Left colon (tissue), 2 donors: ENCODE measurements at regions not wholly inside any gene's neighbourhood (a gene's known extent, or its start where the extent isn't known, plus 50 kb on each side); places are given as distances from the start of the nearest gene placed in this dataset.
"Not testable (repeated sequence)": the region's sequence is repeated elsewhere in the genome, so short reads cannot be mapped to it uniquely, and the experiment has no call there.

ENCODE experiments used
- ATAC-seq: fragments of 200-7000 bp; cut with Tn5 transposase; one replicate; pipeline ENCODE4 v1.9.1; 2020; ENCODE audit warnings: mild to moderate bottlenecking, moderate library complexity
- DNase-seq, 2 donors: peaks; one replicate each; pipeline ENCODE4 v3.0.0-alpha.2; 2020
- intact Hi-C, 2 donors: fragments of 100-400 bp; cut with DNase I in 1 of 2; cut with micrococcal nuclease in 1 of 2; formaldehyde crosslinking; loops; one replicate each; pipeline versions ENCODE4 v1.11.2 to v1.14.0; 2022; cut with DNase I, micrococcal nuclease
- donor health status: DM: no; HTN: no; CAD: no.
- donor health status: DM: yes; HTN: yes; CAD: no.

DNA sequence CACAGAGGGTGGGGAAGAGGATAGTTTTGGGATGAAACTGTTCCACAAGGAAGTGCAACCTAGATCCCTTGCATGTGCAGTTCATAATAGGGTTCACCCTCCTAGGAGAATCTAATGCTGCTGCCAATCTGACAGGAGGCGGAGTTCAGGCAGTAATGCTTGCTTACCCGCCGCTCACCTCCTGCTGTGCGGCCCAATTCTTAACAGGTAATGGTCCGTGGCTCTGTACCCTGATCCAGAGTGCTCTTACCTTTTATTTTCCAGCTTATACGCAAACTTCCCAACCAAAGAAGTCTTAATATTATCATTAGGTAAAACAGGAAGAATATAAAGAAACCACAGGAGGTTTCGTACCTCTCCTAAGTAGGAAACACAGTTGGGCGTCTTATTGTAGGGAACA is 82.7 kb upstream of the CD302 start:
- ATAC-seq (no peak), DNase-seq (no peak)
- intact Hi-C loops: no loop called here

DNA sequence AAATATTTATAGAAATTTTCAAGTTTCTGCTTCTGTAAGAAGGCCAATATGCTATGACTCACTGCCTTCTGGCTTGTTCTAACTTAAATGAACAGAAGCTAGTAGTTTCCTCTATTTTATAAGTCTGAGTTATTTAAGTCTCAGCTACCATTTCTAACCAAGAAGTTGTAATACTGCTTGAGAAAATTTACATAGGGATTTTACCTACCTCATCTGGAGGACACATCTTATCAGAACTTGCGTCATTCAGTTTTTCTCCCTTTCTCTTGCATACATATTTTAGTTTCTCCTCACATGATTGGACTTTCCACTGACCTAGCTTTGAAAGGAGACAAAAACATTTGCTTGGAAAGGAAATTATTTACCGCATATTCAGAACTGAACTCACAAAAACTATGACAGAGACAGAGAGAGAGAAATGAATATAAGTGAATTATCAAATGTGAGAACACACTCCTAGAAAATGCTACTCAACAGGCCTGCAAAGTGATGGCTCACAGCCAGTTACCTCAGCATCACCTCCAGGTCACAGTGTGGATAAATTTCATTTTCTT is 81.1 kb upstream of the CD302 start:
- intact Hi-C loops: no loop called here
- ATAC-seq: no peak
- DNase-seq: no peak

DNA sequence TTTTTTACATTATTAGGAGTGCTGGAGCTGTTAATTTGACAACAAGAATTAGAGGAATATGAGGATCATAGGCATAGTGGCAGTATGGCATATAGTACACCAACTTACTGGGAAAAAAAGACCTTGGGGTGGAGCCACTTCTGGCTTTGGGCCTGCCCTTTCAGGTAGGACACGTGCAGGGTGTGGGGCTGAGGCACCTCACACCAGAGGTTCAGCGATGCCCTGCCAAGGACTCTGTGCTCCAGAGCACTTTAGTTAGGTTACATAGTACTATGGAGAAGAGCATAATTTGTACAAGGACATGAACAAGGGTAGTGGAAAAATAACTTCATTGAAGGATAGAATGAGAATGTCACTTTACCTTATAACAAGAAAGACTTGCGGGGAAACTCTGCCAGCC is 77.1 kb upstream of the CD302 start:
- DNase-seq (no peak), ATAC-seq (peak; percentile 55)
- intact Hi-C loops: no loop called here

DNA sequence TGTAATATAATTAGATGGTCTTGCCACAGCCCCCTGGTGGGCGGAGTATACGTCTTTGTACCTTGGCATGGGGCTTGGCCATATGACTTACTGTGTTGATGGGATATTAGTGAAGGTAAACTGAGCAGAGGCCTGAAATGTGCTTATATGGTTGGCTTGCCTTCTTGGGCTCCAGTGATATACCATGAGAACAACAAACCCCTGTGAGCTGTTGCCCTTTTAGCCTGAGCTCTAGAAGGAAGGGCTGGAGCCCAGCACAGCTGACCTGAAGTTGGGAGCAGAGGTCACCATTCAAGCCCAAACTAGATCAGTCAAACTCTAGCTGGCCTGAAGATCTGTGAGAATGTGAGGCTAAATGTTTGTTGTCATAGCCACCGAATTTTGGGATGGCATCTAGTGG is 75.2 kb upstream of the CD302 start:
- ATAC-seq: peak; percentile 17
- intact Hi-C loops: no loop called here
- no peak for DNase-seq

DNA sequence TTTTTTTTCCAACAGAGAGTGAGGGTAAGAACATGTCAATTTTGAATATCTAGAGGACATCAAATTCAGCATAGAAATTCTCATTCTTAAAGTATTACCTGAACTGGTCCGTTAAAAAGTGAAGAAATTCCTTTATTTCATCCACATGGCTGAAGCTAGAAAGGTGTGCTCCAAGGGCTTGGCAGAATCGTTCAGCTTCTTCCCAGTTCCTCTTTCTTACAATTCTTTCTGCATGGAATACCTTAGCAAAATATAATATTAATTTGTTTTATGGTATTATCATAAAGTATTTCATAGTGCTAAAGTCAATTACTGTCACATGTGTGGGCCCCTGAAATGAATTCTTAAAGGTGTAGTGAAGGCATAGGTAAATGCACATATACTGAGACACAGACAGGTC is 74.3 kb upstream of the CD302 start:
- intact Hi-C loops: no loop called here
- DNase-seq: no peak
- no peak for ATAC-seq

DNA sequence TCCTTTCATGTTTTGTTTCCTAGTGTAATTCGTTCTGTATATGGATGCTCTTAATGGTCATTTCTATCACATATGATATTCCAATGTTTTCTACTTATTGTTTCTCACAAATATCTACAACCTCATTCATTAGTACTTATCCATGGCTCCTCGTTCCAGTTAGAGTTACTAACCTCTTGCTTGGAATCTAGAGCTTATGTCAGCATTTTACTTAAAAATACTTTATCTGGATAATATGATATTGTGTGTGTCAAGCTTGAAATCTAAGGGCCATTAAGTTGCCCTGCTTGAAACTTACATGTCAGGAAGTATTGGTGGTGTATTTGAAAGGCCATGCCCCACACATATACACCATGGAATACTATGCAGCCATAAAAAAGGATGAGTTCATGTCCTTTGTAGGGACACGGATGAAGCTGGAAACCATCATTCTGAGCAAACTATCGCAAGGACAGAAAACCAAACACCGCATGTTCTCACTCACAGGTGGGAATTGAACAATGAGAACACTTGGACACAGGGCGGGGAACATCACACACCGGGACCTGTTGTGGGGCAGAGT is 70.7 kb upstream of the CD302 start:
- ATAC-seq, intact Hi-C loops, DNase-seq: not testable (repeated sequence)

DNA sequence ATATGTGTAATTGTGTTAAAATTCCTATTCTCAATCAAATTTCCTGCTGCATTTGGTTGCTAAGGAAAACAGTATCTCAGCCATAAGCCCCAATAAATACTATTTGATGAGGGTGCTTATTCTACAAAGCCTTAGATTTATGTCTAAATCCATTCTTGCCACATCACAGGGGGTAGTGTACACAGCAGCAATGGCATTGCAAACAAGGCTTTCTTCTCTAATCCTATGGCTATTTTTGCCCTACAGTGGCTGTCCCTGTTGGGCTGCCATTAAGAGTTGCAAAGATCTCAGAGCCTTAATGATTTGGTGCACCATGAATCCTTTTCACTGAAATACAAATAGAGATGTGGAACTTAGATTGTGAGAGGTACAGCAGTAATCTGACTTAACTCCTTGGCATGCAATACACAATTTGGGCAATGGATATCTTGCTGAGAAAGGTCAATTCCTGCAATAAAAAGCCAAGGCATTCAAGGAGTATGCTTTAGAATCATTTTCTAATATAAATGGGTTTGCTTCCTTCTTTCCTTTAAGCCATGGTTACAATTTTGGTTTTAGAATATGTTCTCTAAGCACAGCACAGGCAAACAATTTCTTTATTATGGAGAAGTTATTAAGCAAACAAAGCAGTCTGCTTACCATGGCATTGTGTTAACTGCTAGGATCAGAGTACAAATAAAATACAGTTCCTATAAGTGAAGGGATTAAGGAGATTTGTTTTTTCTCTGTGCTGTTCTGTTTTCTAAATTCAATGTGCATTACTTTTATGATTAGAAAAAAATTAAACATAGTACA is 69.8 kb upstream of the CD302 start:
- DNase-seq (no peak), ATAC-seq (no peak)
- intact Hi-C loops: no loop called here

DNA sequence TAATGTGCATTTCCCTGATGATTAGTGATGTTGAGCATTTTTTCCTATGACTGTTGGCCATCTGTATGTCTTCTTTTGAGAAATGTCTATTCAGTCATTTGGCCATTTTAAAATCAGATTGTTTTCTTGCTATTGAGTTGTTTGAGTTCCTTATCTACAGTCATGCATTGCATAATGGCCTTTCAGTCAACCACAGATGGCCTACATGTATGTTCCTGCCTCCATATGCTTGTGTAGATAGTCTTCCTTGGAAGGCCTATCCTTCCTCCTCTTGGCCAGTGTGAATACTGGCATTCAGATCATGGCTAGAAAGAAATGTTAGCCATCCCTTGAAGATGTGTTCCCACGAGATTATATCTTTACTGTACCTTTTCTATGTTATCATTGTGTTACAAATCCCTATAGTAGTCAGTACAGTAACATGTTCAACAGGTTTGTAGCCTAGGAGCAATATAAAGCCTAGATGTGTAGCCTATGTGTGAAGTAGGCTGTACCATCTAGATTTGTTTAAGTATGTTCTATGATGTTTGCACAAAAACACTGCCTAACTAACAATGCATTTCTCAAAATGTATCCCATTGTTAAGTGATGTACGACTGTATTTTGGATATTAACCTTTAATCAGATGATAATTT is 65.6 kb upstream of the CD302 start:
- no peak for DNase-seq
- intact Hi-C loops: no loop called here
- no peak for ATAC-seq

DNA sequence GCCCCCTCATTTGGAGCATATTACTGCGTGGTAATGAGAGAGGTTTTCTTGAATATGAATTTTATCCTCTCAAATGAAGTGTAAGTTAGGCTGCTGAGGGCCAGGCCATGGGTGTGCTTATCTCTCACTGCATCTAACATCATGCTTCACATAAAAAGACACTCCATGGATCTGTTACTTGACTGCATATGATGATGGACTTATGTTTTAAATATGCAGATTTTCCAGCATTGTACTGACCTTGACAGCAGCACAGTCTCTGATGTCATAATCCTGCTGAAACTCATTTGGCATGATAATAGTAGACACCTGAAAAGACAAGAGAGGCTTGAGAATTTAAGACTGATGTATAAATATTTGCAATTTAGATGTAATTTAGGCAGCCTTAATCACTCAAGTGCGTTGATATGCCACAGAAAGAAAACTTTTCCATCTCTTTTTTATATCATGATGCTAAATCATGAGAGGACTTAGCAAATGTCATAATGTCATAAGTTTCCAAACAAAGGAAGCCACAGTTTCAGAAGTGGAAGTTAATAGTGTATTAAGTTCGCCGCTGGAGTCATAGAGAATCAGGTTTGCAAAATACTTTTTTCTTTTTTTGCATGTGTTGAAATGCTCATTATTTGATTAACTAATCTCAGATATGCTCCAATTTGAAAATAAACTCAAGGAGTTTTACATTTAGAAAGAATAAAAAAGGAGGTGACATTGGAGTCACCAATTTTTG is 62.7 kb upstream of the CD302 start:
- intact Hi-C loops: no loop called here
- no peak for ATAC-seq
- no peak for DNase-seq

DNA sequence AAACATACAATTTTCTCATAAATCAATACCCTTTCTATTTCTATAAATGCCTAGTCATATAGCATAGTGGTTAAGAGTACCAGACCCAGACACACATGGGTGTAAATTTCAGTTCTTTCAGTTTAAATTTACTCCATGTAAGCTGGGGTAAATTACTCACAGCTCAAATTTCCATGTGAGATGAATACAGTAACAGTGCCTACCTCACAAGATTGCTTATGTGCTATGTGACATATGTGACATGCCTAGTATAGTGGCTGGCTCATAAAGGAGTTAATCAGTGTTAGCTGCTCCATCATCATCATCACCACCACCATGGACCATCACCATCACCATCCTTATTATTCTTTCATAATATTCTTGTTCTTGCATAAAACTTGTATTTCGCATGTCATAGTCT is 61.6 kb upstream of the CD302 start:
- no peak for DNase-seq
- ATAC-seq: no peak
- intact Hi-C loops: no loop called here

DNA sequence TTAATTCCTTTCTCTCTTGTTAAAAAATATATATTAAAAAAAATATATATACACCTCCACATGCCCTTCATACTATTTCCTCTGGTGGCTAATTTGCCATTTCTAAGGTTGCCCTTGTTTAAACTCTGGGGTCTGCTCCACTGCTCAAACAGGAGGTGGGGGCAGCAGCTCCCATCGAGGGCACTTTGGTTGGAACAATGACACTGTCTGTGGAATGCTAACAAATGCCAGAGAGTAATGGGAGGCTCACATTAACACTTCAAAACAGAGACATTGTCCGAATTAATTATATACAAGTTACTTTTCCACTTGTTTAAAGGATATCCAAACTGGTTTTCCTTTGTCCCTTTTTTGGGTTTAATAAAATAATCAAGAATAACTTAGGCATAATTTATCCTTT is 58.8 kb upstream of the CD302 start:
- ATAC-seq (no peak), DNase-seq (no peak)
- intact Hi-C loops: no loop called here

DNA sequence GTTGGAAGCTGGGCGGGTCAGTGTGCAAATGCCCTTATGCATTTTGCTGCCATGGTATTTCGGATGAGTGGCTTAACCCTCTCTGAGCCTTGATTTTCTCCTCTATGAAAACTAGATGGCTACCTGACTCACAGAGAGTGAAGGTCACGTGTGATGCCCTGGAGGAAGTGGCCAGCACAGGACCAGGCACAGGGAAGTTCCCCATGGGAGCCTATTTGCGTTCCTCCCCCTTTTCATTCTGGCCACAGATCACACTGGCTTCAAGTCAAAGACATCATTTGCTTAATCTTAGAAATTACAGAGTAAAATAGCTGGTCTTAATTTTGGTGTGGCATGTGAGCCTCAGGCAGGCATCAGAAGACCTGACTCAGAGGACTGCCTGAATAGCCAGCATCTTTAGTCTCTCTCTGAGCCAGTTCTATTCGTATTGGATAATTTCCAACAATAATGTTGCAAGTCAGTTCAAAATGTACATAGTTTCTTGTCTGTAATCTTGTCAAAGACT is 57.6 kb upstream of the CD302 start:
- no peak for DNase-seq
- intact Hi-C loops: no loop called here
- ATAC-seq: no peak

DNA sequence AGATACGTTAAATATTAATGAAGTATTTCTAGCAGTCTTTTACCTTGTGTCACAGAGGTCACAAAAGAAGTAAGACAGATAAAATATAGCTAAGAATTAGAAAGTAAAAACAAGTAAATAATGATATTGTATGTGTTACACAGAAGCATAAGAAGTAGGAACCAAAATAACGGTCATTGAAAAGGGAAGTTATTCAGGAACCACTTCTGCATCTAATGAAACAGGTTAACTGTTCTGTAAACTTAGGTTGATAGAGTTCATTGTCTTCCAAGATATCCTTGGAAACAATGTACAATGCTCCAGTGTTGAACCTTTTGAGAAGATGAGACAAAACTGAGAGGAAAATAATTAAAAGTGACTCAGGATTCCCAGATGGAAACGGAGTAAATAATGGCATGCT is 57.1 kb upstream of the CD302 start:
- no peak for ATAC-seq
- intact Hi-C loops: no loop called here

DNA sequence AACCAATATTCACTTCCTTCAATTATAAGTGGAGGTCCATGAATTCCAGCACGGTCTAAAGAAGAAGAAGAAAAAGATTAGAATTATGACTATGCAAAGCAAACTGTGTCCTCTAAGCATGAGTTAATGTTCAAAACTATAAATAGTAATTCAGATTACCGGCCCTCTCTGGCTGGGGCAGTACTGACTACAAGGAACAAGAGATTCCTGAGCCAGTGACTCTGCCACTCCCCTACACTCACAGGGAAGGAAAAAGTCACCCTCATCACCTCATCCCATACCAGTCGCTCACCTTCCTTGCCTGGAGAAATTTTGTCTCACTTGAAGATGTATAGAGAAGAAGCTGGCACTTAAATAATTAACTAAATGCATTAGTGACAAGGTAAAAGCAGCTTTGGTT is 56.5 kb upstream of the CD302 start:
- no peak for ATAC-seq
- no peak for DNase-seq
- intact Hi-C loops: no loop called here

More for the DNA sequence above, 57.1 kb upstream of the CD302 start:
- DNase-seq: no peak

DNA sequence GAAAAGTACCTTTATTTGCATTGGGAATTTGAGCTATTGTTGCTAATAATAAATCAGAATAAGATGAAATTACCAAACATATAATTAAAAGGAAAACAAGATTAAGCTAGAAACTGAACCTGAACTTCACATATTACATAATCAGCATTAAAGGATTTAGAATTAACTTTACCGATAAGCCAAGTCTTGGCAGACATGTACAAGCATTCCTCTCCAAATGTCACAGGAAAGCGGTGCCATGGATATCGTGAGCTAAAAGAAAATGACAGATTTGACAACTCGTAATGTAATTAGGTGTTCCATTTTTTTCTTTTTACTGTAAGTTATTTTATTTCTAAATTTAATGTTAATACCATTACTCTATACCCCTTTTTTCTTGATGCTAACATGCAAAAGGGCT is 55.1 kb upstream of the CD302 start:
- intact Hi-C loops: no loop called here
- DNase-seq (no peak), ATAC-seq (no peak)

DNA sequence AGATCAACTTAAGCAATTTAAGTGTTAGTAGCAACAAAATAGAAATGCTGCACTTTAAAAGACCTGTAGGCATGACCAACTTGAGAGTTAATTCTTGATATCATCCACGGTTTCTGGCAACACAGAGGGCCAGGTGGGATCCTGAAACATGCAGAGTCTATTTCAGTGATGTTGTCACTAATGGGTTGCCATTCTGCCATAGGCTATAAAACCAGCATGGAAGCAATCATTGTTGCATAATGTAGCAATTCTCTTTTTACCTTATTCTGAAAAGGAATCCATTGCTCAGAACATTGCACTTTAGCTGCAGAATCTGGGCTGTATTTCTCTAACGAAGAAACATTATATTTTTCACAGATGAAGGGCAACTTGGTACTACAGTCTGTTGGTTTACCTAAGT is 53.9 kb upstream of the CD302 start:
- intact Hi-C loops: no loop called here
- DNase-seq (no peak), ATAC-seq (no peak)

DNA sequence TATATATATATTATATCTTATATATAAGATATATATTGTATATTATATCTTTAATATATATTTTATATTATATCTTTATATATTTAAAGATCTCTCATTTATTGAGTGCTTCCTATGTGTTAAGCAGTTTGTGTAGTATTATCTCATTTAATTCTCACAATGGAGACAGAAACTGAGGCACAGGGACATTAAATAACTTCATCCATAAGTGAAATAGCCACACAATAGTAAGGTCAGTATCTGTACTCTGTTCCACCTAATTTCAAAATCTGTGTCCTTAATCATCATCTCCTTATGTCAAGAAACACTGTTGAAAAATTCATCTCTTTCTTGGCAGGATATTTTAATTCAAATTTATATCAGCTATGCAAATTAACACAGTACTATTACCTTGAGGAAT is 52.8 kb upstream of the CD302 start:
- no peak for ATAC-seq
- intact Hi-C loops: no loop called here
- DNase-seq: no peak

DNA sequence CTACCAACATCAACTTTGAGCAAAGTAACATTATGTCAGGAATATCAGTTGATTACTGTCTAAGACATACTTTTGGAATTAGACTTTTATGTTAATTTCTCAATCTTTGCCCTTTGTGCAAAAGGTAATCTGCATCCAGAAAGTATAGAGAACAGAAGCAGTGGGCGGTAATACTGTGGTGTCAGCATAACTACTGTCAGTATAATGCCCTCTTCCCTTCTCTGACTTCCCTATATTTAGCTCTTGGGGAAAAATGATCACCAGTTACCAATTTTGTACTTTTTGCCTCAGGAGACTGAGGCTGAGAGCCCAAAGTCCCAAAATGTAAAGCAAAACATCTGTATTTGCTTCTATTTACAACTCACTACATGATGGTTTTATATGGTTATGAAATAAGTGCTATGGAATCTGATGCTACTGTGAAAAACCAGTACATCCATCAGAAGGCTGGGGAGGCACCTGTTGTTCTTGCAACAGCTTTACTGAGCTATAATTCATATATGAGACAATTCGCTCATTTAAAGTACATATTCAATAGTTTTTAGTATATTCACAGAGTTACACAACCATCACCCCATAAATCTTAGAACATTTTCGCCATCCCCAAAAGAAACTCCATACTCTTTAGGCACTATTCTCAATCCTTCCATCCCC is 51.3 kb upstream of the CD302 start:
- DNase-seq (no peak), ATAC-seq (no peak)
- intact Hi-C loops: no loop called here
